ENCODE measurements at regions not wholly inside any gene's neighbourhood (a gene's known extent, or its start where the extent isn't known, plus 50 kb on each side); places are given as distances from the start of the nearest gene placed in this dataset.

DNA sequence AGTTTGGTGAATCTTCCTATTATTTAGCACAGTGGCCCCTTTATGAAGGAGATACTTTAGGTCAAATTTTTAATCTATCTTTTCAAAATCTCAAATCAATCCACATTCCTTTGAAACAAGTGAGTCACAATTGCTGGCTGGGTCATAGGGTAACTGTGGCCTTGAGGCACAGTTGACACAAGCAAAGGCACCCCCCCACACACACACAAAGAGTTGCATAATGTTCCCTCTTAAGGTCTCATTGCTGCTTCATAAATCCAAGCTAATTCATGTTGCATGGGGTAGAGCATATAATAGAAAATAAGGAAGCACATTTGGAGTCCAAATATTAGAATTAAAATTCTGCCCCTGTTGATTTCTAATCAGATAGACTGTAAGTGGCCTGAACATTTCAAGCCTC lies 171.5 kb downstream of the DLEU7 start:
- no peak for DNase-seq

DNA sequence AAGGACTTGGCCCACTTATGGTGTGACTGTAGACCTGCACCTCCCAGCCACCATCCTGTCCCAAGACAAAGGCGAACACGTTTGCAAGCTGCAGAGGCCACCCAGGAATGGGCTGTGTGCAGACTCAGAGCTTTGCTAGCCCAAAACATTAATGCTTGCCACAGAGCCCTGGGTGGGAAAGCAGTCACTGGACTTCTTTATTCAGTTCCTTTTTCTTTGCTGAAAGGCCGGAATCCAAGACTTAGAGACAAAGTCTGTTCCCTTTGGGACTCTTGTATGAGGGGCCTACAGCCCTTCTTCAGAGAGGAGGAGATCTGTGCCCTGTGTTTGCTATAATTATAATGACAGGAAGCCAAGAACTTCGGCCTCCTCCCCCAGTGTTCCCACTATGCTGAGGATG lies 167.8 kb downstream of the DLEU7 start:
- no peak for DNase-seq

DNA sequence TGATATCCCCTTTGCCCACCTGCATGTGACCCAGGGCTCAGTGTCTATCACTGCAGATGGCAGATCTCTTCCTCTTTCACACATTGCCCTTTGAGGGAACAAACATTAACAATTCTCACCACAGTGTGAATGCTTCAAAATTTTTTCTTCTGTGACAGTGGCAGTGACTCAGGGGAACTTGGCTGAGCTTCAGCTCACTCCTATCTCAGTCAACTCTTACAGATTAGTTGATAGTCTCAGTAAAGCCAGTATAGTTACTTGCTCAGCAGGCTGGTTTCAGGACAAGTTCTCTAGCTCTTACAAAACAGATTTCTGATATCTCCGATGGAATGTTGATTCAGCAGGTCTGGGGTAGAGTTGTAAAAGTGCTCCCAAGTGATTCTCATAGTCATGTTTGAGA lies 166.9 kb downstream of the DLEU7 start:
- DNase-seq = no peak

DNA sequence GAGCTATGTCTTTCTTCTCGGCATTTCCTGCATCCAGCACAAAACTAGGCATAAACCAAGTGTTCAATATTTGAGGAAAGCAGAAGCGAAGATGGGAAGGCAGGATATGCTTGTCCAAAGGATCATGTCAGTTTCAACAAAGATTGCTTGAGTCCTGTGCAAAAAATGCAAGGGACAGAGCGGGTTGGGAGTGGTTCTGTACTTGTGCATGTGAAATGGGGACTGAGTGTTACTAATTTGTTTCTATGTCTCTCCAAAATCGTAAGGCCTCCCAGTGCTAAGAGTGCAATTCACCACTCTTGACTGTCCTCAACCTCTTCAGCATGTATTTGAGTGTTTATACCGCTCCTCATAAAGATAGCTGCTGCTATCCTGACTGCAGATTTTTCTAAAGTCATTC lies 166.2 kb downstream of the DLEU7 start:
- DNase-seq = no peak

DNA sequence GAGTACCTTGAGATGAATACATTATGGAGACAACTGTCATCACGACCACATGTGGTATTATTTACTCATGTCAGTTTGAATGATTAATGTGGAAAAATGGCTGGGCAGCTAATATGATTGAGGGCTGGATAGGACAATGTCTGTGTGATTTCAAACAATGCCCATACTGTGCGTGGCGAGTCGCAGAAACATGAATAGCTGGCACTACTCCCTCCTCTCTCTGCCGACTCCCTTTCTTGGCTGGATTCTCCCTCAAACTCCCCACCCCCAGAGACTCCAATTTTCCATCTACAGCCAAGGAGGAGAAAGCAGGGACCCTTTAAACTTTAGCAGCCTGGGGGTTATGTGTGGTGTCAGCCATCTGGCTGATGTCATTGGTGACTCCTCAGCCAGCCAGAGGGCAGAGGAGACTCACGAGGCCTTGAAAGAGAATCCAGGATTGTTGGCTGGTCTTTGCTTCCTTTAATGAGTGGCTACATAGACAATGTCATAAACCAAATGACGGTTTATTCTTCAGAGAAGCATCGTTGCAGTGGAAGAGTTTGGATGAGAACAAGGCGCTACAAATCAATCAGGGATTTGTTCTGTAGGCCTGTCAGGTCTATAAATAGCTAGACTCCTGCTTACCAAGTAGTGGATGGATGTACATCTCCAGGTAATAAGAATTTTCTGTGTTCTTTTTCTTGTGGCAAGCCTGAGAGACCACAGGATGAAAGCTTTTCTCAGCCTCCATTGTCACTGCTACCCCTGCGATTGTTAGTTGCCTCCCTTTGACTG lies 165.6 kb downstream of the DLEU7 start:
- DNase-seq = no peak

DNA sequence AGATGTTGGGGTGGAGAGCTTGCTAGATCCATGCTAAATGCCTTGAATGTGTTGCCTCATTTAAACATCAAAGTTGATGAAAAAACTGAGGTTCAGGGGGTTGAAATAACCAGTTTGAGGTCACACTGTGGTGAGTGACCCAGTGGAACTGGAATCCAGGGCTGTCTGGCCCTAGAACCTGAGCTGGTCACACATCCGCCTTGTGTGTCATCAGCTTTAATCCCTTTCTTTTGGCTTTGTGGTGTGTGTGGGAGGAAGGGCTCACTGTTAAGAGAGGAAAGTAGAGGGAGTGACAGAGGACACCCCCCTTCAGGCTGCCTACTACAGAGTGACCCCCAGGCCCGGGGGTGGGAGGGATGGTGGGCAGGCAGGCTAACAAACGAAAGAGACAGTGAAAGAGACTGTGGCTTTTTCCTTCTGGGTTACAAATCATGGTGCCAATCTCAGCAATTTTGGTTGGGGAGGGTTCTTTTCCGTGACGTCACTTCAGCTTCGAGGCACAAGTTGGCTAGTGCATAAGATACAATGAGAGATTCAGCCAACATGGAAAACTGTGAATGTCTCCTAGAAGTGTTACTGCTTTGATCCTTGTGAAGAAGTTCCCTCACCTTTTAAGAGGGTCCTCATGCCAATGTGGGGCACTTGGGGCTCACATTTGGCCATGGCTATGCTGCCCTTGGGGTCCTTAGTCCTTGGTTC lies 164.9 kb downstream of the DLEU7 start:
- no peak for DNase-seq

DNA sequence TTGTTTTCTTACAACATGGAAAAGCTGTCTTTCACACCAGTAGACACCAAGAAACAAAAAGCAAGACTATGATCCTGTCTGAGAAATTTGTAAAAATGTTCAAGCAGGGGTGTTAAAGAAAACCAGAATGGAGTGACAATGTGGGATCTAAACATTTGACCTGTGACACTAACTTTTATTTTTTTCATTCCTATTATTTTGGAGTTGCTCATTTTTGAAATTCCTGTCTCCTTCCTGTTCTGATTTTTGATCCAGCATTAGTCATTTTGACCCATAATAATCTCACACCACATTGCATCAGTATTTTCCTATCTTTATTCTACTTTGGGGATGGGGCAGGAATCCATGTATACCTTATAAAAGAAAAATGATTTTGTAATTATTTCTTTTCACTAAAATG lies 164.2 kb downstream of the DLEU7 start:
- no peak for DNase-seq

DNA sequence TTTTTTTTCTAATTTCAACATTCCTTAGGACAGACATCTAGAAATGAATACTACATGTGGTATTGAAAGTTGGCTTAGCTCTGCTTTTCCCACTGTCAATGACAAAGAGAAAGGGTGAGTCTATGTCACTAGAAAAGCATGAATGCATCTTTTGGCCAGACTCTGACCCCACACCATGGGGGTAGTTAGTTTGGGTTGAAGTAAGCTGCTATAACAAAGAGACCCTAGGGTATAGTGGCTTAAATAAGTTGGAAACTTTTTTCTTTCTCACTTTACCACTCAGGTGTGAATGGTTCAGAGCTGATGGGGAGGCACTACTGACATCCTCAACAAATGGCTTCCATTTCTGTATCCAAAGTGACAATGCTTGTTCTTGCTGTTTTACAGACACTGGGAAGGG lies 161.5 kb downstream of the DLEU7 start:
- no peak for DNase-seq

DNA sequence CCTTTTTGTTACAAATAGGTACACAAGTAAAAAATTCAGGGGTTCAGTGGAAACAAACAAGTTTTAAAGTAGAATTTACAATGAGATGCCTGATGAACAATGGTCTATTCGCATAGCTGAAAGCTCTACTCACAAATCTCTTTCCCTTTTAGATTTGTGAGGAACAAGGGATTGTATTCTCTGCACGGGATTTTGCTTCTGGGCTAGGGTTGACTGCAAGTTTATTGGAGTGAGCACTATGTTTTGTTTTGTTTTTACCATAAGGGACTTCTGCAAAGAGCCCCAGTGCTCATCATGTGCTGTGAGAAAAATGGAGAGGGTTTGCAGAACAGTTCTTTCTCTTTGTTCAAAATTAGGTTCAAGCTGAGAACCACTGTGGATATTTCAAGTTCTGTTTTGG lies 160.5 kb downstream of the DLEU7 start:
- DNase-seq = no peak

DNA sequence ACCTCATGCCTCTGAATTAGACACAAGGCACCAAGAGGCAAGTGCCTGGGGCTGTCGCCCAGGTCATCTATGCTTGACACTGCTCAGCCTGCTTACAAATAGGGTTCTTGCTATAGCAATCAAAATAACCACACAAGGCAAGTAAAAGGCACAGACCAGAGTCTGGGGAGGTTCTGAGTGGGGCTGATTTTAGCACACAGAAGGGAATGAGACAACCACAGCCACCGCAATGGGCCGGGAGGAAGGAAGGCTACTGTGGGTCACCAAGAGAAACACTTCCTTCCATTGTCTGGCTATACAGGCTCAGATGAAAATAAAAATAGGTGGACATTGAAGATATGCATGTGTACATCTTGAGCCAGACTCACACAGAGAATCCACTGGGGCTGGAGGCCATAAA lies 159.1 kb downstream of the DLEU7 start:
- no peak for DNase-seq

DNA sequence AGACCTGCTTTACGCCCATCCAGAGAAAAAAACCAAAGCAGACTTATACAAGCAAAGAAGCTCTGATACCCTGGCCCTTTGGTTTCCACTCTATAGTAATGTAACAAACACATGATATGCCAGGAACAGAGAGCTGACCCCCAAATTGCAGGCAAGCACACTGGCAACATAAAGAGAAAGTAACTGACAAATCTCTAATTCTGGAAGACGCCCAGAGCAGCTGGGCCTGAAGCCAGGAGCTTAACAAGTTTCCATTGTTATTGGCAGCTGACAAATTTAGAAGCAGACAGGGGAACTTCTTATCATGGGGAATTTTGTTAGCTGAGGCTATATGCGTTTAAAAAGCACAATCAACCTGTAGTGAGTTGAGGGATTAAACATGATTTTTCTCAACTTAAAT lies 158.0 kb downstream of the DLEU7 start:
- DNase-seq = no peak

DNA sequence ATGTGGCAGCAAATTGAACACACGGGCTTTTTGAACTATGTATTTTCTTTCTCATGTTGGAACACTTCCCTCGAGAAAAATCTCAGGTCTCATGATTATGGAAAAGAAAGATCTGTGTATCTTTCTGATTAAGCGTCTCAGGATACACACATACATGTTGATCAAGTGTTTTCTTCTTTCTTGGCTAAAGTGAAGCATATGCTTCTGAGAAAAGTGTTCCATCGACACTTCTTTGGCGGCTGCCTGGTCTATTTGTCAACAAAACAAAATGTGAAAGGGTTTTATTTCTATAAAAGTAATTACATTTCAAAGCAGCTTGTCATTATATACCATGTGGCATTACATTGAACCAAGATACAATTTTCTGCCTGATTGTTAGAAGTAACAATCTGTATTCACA lies 157.5 kb downstream of the DLEU7 start:
- no peak for DNase-seq

DNA sequence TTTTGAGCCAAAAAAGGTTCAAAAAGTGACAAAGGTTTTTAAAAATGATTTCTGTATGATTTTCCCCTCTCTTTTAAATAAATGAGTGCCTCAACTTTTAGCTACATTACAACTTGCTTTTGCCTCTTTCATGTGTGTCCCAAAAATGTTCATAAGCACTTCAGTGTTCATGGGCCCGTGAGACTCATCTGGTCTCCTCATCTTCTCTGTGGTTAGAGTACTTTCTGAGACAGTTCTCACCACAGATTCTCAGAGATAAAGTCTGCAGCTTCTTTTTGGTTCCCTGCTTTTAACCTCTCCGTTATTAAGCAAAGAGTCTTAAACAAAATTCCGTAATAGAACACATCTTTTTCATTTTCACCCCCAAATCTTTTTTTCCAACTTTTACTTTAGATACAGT lies 156.9 kb downstream of the DLEU7 start:
- DNase-seq = no peak

DNA sequence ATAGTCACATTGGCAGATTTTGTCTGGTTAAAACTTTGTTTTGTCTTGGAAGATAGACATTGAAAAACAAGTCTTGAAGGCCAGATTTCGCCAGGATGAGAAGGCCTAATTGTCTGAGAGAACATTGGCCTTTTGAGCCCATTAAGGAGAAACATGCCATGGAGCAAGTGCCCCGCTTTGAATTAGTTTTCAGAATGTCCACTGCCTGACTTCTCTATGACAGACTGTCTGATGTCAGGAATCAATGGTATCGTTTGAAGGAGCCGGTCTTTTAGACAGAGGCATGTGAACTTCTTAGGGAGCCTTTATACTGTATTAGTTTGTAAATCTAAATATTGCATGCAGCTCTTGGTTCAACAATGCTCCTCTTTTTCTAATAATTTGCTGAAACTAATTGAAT lies 155.9 kb downstream of the DLEU7 start:
- DNase-seq = no peak

DNA sequence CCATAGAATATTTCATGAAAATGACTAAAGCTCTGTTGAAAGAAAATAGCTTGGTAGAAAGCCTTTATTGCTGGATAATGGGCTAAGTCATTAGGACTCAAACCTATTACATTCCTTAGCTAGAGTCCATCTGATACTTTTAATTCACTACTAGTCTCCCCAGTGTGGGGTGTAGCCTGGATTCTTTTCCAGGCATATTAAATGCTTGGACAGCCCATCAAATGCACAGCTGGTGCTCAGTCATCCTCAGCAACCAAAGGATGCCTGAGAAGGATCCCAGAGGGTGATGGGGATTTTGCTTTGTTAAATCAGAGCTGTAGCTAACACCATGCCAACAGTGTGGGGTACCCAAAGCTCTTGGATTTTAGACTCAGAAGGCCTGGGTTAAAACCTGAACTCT lies 153.5 kb downstream of the DLEU7 start:
- no peak for DNase-seq

DNA sequence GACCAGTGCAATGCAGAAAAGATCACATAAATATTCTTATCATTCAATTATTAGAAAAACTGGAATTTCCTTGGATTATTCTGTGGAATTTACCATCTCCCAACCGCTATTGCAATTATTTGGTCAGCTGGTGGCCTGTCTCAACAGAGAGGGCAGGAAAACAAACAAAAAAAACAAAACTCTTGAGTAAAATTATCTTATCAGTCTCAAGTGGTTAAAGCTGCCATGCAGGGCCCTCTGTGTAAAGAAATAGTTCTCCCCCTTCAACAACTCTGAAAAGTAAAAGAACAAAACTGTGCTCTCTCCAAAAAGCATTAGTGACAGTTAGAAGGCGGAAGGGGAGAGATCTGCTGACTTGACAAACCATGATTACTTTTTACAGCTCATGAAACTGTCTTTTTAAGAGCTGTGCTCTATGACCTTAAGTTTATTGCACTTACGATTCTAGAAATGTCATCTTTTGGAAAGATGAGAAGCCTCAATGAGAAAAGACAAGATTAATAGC lies 152.3 kb downstream of the DLEU7 start:
- no peak for DNase-seq

DNA sequence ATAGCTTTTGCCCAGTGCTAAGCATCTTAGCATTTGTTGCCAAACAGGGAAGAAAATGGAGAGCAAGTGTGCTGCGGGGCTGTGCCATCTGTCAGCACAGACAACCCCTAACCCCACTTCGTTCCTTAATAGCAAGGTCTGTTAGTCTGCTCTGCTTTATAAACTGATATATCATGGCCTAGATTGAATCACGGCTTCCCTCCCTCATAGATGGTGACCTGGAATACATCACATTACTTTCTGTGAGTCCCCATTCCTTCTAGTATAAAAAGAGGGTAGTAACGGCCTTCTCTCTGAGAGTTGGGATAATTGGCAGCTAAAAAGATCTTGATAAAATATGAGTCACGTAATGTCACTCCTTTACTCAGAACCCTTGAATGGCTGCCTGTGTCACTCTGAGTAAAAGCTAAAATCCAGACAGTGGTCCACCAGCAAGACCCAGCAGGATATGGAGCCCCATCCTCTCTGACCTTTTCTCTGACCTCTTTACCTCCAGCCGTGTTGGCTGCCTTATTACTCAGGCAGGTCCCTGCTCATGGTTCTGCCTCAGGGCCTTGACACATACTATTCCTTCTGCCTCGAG lies 151.7 kb downstream of the DLEU7 start:
- no peak for DNase-seq

DNA sequence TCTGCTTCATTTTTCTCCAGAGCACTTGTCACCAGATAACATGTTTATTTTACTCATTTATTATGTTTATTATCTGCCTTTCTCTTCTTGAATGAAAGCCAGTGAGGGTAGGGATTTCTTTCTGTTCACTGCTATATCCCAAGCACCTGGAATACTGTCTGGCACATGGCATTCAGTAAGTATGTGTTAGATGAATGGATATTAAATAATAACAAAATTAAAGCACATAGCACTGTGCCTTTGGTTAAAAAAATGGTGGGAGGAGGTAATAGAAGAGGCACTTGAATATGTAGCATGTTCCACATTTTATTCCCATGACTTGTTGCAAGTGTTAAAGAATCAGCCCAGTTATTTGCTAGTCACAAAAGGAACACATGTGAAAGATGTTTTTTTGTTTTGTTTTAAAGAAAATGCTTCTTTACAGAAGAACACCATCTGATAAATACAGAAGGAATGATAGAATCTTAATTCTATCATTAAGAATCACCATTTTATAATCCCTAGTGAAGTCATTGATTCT lies 151.0 kb downstream of the DLEU7 start:
- no peak for DNase-seq

DNA sequence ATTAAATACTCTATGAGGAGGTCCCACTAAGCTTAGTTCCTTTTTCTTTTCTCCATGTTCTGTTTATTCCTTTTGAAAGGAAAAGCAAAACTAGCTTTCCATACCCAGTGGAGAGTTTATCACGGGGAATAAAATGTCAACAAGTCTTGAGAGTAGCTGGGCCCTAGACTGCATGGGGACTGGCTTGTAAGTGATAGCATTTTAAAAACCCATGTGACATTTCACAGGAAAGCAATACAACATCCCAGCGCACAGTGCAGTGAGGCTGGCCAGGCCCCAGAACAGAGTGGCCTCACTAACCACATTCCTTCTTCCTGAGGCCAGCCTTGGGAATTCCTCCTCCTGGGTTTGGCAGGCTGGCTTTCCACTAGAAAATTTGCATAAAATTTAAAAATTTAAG lies 149.8 kb downstream of the DLEU7 start:
- DNase-seq = no peak

DNA sequence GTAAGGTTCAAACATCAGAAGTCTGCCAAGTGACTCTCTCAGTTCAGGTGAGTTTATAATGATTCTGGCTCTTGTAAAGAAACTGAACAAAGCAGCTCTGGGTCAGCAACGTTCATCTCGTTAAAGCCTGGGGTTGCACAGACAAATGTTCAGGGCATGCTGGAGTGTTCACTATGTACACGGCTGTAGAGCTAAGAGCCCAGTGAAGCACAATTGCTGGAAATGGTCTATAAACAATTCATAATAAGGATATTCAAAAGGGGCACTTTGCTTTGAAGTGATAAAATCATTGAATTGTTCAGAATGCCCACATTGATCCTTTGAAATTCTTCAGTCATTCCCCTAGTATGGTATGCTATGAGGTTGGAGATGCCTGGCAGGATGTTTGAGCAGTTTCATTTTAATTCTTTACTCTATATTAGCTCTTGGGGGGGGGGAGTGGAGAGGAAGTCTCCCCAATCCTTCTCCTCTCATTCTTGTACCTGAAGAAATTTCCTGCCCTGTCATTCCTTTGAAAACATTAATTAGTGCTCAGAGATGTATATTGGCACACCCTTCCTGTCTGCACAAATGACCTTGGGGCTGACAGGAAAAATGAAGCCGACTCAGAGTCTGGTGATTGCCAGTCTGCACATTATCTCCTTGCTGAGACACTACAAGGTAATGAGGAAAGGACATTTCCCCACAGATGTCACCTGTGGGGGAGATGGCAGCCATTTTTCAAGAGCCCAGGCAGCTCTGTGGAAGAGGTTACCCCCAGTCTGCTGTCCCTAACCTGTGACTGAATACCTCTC lies 145.5 kb downstream of the DLEU7 start:
- no peak for DNase-seq

DNA sequence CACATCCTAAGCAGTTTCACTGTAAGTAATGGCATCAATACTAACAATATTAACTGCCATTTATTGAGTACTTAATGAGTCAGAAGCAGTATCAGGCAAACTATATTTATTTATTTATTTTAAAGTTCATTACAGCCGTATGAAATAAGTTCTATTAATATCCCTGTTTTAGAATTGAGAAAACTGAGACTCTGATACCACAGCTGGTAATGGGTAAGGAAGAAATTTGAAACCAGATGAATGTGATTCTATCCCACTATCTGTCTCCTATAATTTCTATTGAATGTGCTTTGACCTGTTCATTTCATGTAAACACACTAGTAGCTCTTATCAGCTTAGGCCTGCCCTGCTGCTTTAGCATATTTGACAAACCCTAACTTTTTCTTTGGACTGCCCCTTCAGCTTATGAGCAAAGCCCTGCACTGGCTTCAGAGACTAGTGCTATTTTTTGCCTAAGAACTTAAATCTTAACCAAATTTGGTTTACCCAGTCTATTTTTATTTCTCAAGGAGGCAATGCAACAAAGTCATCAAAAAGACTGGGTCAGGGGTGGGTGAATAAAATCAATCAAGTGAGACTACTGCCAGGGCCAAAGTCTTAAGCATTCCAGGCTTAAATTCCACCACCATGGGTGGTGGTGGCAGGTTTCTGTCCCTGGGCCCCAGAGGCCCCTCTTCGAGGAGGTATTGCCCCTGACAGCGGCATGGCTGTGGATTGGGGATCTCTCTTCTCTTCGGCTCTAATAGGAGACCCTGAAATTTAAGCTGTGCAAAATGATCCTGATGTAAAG lies 143.4 kb downstream of the DLEU7 start:
- no peak for DNase-seq

DNA sequence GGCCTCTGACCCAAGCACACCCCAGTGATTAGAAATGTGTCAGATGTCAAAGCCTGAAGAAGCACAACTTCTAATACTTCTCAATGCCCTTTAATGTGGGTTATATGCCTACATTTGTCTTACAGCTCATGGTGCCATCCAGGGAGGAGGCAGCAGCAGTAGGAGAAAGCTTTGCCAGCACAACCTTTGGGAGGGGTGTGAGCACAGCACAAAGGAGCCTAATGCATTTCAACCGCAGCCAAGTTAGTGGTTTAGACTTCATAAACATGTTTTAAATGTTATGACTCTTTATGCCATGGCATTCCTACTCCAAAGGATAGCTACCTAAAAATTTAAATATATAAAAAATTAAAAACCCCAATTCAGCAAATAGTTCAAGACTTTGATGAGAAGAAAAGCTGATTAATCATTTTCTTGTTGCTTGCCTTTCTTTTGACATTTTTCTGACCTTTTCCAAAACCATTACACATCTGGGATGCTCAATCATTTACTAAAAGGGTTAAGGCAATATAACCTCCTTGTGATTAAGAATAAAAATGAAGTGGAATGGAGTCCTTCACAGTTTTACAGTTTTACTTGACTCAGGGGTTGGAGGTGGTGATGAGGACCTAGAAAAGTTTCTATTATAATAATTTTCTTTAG lies 142.7 kb downstream of the DLEU7 start:
- no peak for DNase-seq
